Mesendoderm (in vitro differentiated cells): ENCODE measurements at regions not wholly inside any gene's neighbourhood (a gene's known extent, or its start where the extent isn't known, plus 50 kb on each side); places are given as distances from the start of the nearest gene placed in this dataset.
A peak's percentile ranks its signal among the peaks of the same experiment; 100 is the strongest.

Experiments used
- DNase-seq: peaks from one replicate; pipeline ENCODE4 v3.0.0; 2013
- H2AK5ac ChIP-seq: 2 replicates; pipeline ENCODE4 v1.6.1; 2013; ENCODE audit warnings: low read length, inconsistent platforms
- H2BK120ac ChIP-seq: 2 replicates; pipeline ENCODE4 v1.6.1; 2013; ENCODE audit warnings: low read depth, mild to moderate bottlenecking, low read length, moderate library complexity, mixed read lengths
- H2BK15ac ChIP-seq: replicated peaks from 2 replicates; pipeline ENCODE4 v1.6.1; 2013; ENCODE audit warnings: low read depth, mild to moderate bottlenecking, moderate library complexity
- H2BK5ac ChIP-seq: 2 replicates; pipeline ENCODE4 v1.6.1; 2013; ENCODE audit warnings: low read length, inconsistent platforms
- H3K18ac ChIP-seq: 2 replicates; pipeline ENCODE4 v1.6.1; 2013; ENCODE audit warnings: mild to moderate bottlenecking, low read length, mixed read lengths
- H3K23ac ChIP-seq: one replicate; pipeline ENCODE4 v1.6.1; 2013; ENCODE audit warnings: low read length
- H3K27ac ChIP-seq: 2 replicates; pipeline ENCODE4 v1.5.1; 2013; ENCODE audit warnings: low read depth, mild to moderate bottlenecking, inconsistent platforms, low read length, moderate library complexity
- H3K27me3 ChIP-seq: 2 replicates; pipeline ENCODE4 v1.6.1; 2013; ENCODE audit warnings: low read length, control low read depth, mild to moderate bottlenecking, inconsistent platforms; ENCODE audit not compliant: insufficient read depth, poor library complexity
- H3K36me3 ChIP-seq: 2 replicates; pipeline ENCODE4 v1.6.1; 2013; ENCODE audit warnings: low read length, inconsistent platforms; ENCODE audit not compliant: control insufficient read depth, insufficient read depth
- H3K4ac ChIP-seq: one replicate; pipeline ENCODE4 v1.6.1; 2013; ENCODE audit warnings: low read depth, mild to moderate bottlenecking, low read length, moderate library complexity
- H3K4me1 ChIP-seq: 2 replicates; pipeline ENCODE4 v1.6.1; 2013; ENCODE audit warnings: low read depth, low read length, inconsistent platforms; ENCODE audit not compliant: control insufficient read depth
- H3K4me2 ChIP-seq: 2 replicates; pipeline ENCODE4 v1.6.1; 2013; ENCODE audit warnings: low read length
- H3K4me3 ChIP-seq: 2 replicates; pipeline ENCODE4 v1.5.1; 2013; ENCODE audit warnings: mild to moderate bottlenecking, low read length
- H3K56ac ChIP-seq: one replicate; pipeline ENCODE4 v1.6.1; 2013; ENCODE audit warnings: low read length
- H3K79me1 ChIP-seq: 2 replicates; pipeline ENCODE4 v1.6.1; 2013; ENCODE audit warnings: low read length, inconsistent platforms
- H3K79me2 ChIP-seq: 2 replicates; pipeline ENCODE4 v1.6.1; 2013; ENCODE audit warnings: mild to moderate bottlenecking, low read length; ENCODE audit not compliant: control insufficient read depth, insufficient read depth
- H3K9ac ChIP-seq: 2 replicates; pipeline ENCODE4 v1.6.1; 2013; ENCODE audit warnings: low read length, inconsistent platforms
- H4K5ac ChIP-seq: one replicate; pipeline ENCODE4 v1.6.1; 2013; ENCODE audit warnings: low read length
- H4K8ac ChIP-seq: one replicate; pipeline ENCODE4 v1.6.1; 2013; ENCODE audit warnings: low read depth, mild to moderate bottlenecking, control low read depth, low read length, moderate library complexity
- WGBS: extraction: QIAGEN DNeasy Blood & Tissue Kit; methylation state at CpG from one replicate; pipeline ENCODE4 v1.1.7; 2013; ENCODE audit warnings: low lambda C conversion rate, missing lambda C conversion rate; ENCODE audit not compliant: insufficient coverage; ENCODE audit errors: extremely low coverage; 5-methylcytosine and 5-hydroxymethylcytosine counted together

GRCh38 chr2:216281316-216281715 is 91.0 kb downstream of the MARCHF4 start:
- Histone ChIP-seq H3K79me2 (no peaks in the 10 kb centered on the region), H3K4me3 (no peak overlapping the region), H3K9ac (no peak overlapping the region), H2BK15ac (no peak overlapping the region), H3K18ac (no peak overlapping the region), H3K27me3 (no peaks in the 10 kb centered on the region), H4K8ac (no peak overlapping the region), H3K79me1 (no peaks in the 10 kb centered on the region), H2BK5ac (no peak overlapping the region), H3K23ac (no peak overlapping the region), H3K27ac (no peak overlapping the region), H3K36me3 (no peaks in the 10 kb centered on the region), H3K4me1 (peaks cover 13% of the 10 kb centered on the region), H4K5ac (no peak overlapping the region), H2AK5ac (peak overlapping the region; percentile 65), H3K4ac (no peak overlapping the region), H3K4me2 (no peak overlapping the region), H2BK120ac (no peak overlapping the region), H3K56ac (no peak overlapping the region)
- peak; percentile 31 for DNase-seq
- no CpG with 5 or more reads among the region's 1 CpG for WGBS

GRCh38 chr2:216279459-216279858 is 92.8 kb downstream of the MARCHF4 start:
- no peak overlapping the region for H3K18ac ChIP-seq
- H3K27ac ChIP-seq = no peak overlapping the region

GRCh38 chr2:216279031-216279430 is 93.3 kb downstream of the MARCHF4 start:
- DNase-seq = no peak
- Histone ChIP-seq H2AK5ac (no peak overlapping the region), H3K18ac (no peak overlapping the region), H2BK15ac (no peak overlapping the region), H3K4ac (no peak overlapping the region), H3K9ac (no peak overlapping the region), H3K27ac (no peak overlapping the region), H3K56ac (no peak overlapping the region), H4K5ac (no peak overlapping the region), H3K4me3 (no peak overlapping the region), H2BK120ac (no peak overlapping the region), H3K27me3 (no peaks in the 10 kb centered on the region), H3K4me1 (peaks cover 7% of the 10 kb centered on the region), H2BK5ac (no peak overlapping the region), H3K23ac (no peak overlapping the region), H3K79me2 (no peaks in the 10 kb centered on the region), H3K79me1 (no peaks in the 10 kb centered on the region), H3K4me2 (no peak overlapping the region), H3K36me3 (no peaks in the 10 kb centered on the region), H4K8ac (no peak overlapping the region)
- no CpG with 5 or more reads among the region's 5 CpGs for WGBS

More at GRCh38 chr2:216279459-216279858, 92.8 kb downstream of the MARCHF4 start:
- H3K79me1 ChIP-seq = no peaks in the 10 kb centered on the region
- no CpG with 5 or more reads among the region's 3 CpGs for WGBS
- H3K56ac ChIP-seq = no peak overlapping the region
- no peak for DNase-seq
- H3K4me1 ChIP-seq = peaks cover 7% of the 10 kb centered on the region
- H3K27me3 ChIP-seq = no peaks in the 10 kb centered on the region
- no peak overlapping the region for H2BK120ac ChIP-seq
- no peak overlapping the region for H3K4ac ChIP-seq
- H3K4me3 ChIP-seq = no peak overlapping the region
- no peaks in the 10 kb centered on the region for H3K36me3 ChIP-seq
- H2AK5ac ChIP-seq = no peak overlapping the region
- H4K8ac ChIP-seq = no peak overlapping the region
- H4K5ac ChIP-seq = no peak overlapping the region
- no peak overlapping the region for H3K4me2 ChIP-seq
- H2BK5ac ChIP-seq = no peak overlapping the region
- H3K79me2 ChIP-seq = no peaks in the 10 kb centered on the region
- no peak overlapping the region for H2BK15ac ChIP-seq
- no peak overlapping the region for H3K9ac ChIP-seq
- no peak overlapping the region for H3K23ac ChIP-seq

GRCh38 chr2:216275890-216276289 is 96.4 kb downstream of the MARCHF4 start:
- no peak for DNase-seq
- Histone ChIP-seq H3K79me2 (no peaks in the 10 kb centered on the region), H3K79me1 (no peaks in the 10 kb centered on the region), H3K27ac (no peak overlapping the region), H3K4me3 (no peak overlapping the region), H3K4me2 (no peak overlapping the region), H2AK5ac (no peak overlapping the region), H2BK120ac (no peak overlapping the region), H3K18ac (no peak overlapping the region), H4K8ac (no peak overlapping the region), H2BK5ac (no peak overlapping the region), H3K36me3 (no peaks in the 10 kb centered on the region), H3K23ac (no peak overlapping the region), H3K4me1 (no peaks in the 10 kb centered on the region), H2BK15ac (no peak overlapping the region), H3K9ac (no peak overlapping the region), H3K56ac (no peak overlapping the region), H3K4ac (no peak overlapping the region), H4K5ac (no peak overlapping the region), H3K27me3 (no peaks in the 10 kb centered on the region)
- WGBS = no CpG with 5 or more reads among the region's 2 CpGs

GRCh38 chr2:216274194-216274840 is 98.0 kb downstream of the MARCHF4 start:
- H3K18ac ChIP-seq = no peak overlapping the region
- no peak overlapping the region for H3K4me3 ChIP-seq
- no peak overlapping the region for H3K56ac ChIP-seq
- no peak overlapping the region for H3K9ac ChIP-seq
- H3K36me3 ChIP-seq = no peaks in the 10 kb centered on the region
- DNase-seq = no peak
- H3K23ac ChIP-seq = no peak overlapping the region
- no peak overlapping the region for H2BK5ac ChIP-seq
- H3K4ac ChIP-seq = no peak overlapping the region
- WGBS = no CpG with 5 or more reads among the region's 4 CpGs
- no peak overlapping the region for H2BK15ac ChIP-seq
- H4K8ac ChIP-seq = no peak overlapping the region
- no peak overlapping the region for H4K5ac ChIP-seq
- no peaks in the 10 kb centered on the region for H3K79me2 ChIP-seq
- no peak overlapping the region for H3K27ac ChIP-seq
- H3K27me3 ChIP-seq = no peaks in the 10 kb centered on the region
- no peak overlapping the region for H3K4me2 ChIP-seq
- H3K4me1 ChIP-seq = no peaks in the 10 kb centered on the region
- no peak overlapping the region for H2BK120ac ChIP-seq
- no peaks in the 10 kb centered on the region for H3K79me1 ChIP-seq
- no peak overlapping the region for H2AK5ac ChIP-seq

GRCh38 chr2:216261042-216261537 is 111.2 kb downstream of the MARCHF4 start:
- H3K56ac ChIP-seq = no peak overlapping the region
- H3K27me3 ChIP-seq = no peaks in the 10 kb centered on the region

More at GRCh38 chr2:216261042-216261537, 111.2 kb downstream of the MARCHF4 start:
- H3K4me2 ChIP-seq = no peak overlapping the region
- no peaks in the 10 kb centered on the region for H3K79me1 ChIP-seq
- H2BK15ac ChIP-seq = no peak overlapping the region
- WGBS = no CpG with 5 or more reads among the region's 6 CpGs
- H3K4me1 ChIP-seq = no peaks in the 10 kb centered on the region
- no peak overlapping the region for H3K4me3 ChIP-seq
- no peak overlapping the region for H4K5ac ChIP-seq
- H3K27ac ChIP-seq = no peak overlapping the region
- H3K23ac ChIP-seq = no peak overlapping the region
- H2AK5ac ChIP-seq = no peak overlapping the region
- no peaks in the 10 kb centered on the region for H3K36me3 ChIP-seq
- no peak for DNase-seq
- no peak overlapping the region for H3K4ac ChIP-seq
- no peak overlapping the region for H4K8ac ChIP-seq
- no peak overlapping the region for H3K9ac ChIP-seq
- no peak overlapping the region for H2BK5ac ChIP-seq
- no peak overlapping the region for H3K18ac ChIP-seq
- H2BK120ac ChIP-seq = no peak overlapping the region
- H3K79me2 ChIP-seq = no peaks in the 10 kb centered on the region
